ENCODE measurements at regions not wholly inside any gene's neighbourhood (a gene's known extent, or its start where the extent isn't known, plus 50 kb on each side); places are given as distances from the start of the nearest gene placed in this dataset.
A peak's percentile ranks its signal among the peaks of the same experiment; 100 is the strongest.

DNA sequence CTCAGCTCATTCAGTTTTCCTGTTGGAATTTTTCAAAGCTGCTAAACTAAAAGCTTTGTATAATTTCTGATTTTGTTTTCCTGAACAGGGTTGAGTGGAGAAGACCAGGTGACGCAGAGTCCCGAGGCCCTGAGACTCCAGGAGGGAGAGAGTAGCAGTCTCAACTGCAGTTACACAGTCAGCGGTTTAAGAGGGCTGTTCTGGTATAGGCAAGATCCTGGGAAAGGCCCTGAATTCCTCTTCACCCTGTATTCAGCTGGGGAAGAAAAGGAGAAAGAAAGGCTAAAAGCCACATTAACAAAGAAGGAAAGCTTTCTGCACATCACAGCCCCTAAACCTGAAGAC is 367.1 kb upstream of the OR4E1 start:
- TF ChIP-seq, protein P1, sequence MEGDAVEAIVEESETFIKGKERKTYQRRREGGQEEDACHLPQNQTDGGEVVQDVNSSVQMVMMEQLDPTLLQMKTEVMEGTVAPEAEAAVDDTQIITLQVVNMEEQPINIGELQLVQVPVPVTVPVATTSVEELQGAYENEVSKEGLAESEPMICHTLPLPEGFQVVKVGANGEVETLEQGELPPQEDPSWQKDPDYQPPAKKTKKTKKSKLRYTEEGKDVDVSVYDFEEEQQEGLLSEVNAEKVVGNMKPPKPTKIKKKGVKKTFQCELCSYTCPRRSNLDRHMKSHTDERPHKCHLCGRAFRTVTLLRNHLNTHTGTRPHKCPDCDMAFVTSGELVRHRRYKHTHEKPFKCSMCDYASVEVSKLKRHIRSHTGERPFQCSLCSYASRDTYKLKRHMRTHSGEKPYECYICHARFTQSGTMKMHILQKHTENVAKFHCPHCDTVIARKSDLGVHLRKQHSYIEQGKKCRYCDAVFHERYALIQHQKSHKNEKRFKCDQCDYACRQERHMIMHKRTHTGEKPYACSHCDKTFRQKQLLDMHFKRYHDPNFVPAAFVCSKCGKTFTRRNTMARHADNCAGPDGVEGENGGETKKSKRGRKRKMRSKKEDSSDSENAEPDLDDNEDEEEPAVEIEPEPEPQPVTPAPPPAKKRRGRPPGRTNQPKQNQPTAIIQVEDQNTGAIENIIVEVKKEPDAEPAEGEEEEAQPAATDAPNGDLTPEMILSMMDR (IDR thresholded peaks at IDR 0.05; ENCODE audit: low read depth, low read length, poor library complexity, severe bottlenecking) = no peak
- no peak for TF ChIP-seq EZH2phosphoT487 (IDR thresholded peaks at IDR 0.05; ENCODE audit: borderline replicate concordance, low read length)
- no peaks in the 10 kb centered on the region for H3K36me3 ChIP-seq (ENCODE audit: control insufficient read depth, low read length)
- no peaks in the 10 kb centered on the region for H3K9me2 ChIP-seq (replicated peaks; ENCODE audit: control insufficient read depth, low read length)
- H3K4me3 ChIP-seq (ENCODE audit: low read length) = no peak overlapping the region
- no peaks in the 10 kb centered on the region for H3K9me3 ChIP-seq (ENCODE audit: control insufficient read depth, insufficient read depth, low read length)
- H3K27ac ChIP-seq (ENCODE audit: low read depth, low read length) = no peak overlapping the region
- H3F3A ChIP-seq (ENCODE audit: control insufficient read depth, insufficient read depth) = no peaks in the 10 kb centered on the region
- H3K4me1 ChIP-seq (ENCODE audit: control insufficient read depth, low read length) = no peaks in the 10 kb centered on the region
- H4K20me1 ChIP-seq (ENCODE audit: control insufficient read depth, insufficient read depth, low read depth, low read length) = no peaks in the 10 kb centered on the region
- H3K4me2 ChIP-seq (ENCODE audit: low read length) = no peak overlapping the region
- H3K27me3 ChIP-seq (ENCODE audit: control insufficient read depth, low read length) = peaks cover 13% of the 10 kb centered on the region
- H3K79me2 ChIP-seq (ENCODE audit: control insufficient read depth, low read length) = no peaks in the 10 kb centered on the region

DNA sequence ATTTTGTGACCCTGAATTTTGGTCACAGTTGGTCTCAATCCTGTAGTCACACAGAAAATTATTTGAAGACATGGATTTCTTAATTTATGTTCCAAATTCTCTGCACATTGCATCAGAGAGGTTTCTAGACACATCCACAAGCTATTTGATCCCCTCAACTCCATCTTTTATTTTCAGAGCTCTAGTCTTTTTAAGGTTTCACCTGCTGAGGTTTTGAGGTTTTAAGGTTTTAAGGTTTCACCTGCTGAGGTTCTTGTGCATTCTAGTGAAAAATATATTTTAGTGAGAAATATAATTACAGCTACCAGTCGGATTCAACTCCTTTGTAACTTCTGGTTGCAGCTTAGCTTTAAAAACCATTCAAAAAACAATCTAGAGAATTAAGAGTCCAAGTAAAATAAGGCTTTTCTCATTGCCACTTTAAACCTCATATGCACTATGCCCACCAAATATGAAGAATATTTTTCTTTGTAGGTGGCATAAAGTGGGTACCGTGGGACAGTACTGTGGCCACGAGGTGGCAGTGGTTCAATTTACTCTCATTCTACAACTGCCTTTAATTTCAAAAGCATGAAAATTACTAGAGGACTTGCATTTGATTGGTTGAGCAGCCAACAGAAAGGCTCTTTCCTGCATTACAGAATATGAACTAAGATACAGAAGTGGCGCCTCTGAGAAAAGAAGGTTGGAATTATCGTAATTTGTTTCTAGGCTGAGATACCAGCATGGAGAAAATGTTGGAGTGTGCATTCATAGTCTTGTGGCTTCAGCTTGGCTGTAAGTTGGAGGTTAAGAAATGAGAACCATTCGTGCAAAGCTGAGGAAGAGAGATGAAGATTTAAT is 366.5 kb upstream of the OR4E1 start:
- Histone ChIP-seq H3K4me1 (ENCODE audit: control insufficient read depth, low read length) (no peaks in the 10 kb centered on the region), H3F3A (ENCODE audit: control insufficient read depth, insufficient read depth) (no peaks in the 10 kb centered on the region), H3K27me3 (ENCODE audit: control insufficient read depth, low read length) (peaks cover 14% of the 10 kb centered on the region), H3K9me2 (replicated peaks; ENCODE audit: control insufficient read depth, low read length) (no peaks in the 10 kb centered on the region), H3K4me3 (ENCODE audit: low read length) (no peak overlapping the region), H4K20me1 (ENCODE audit: control insufficient read depth, insufficient read depth, low read depth, low read length) (no peaks in the 10 kb centered on the region), H3K27ac (ENCODE audit: low read depth, low read length) (no peak overlapping the region), H3K9me3 (ENCODE audit: control insufficient read depth, insufficient read depth, low read length) (no peaks in the 10 kb centered on the region), H3K79me2 (ENCODE audit: control insufficient read depth, low read length) (no peaks in the 10 kb centered on the region), H3K4me2 (ENCODE audit: low read length) (no peak overlapping the region), H3K36me3 (ENCODE audit: control insufficient read depth, low read length) (no peaks in the 10 kb centered on the region)
- TF ChIP-seq EZH2phosphoT487 (IDR thresholded peaks at IDR 0.05; ENCODE audit: borderline replicate concordance, low read length) = no peak
- TF ChIP-seq, protein P1 (IDR thresholded peaks at IDR 0.05; ENCODE audit: low read depth, low read length, poor library complexity, severe bottlenecking) = peak; percentile 75

DNA sequence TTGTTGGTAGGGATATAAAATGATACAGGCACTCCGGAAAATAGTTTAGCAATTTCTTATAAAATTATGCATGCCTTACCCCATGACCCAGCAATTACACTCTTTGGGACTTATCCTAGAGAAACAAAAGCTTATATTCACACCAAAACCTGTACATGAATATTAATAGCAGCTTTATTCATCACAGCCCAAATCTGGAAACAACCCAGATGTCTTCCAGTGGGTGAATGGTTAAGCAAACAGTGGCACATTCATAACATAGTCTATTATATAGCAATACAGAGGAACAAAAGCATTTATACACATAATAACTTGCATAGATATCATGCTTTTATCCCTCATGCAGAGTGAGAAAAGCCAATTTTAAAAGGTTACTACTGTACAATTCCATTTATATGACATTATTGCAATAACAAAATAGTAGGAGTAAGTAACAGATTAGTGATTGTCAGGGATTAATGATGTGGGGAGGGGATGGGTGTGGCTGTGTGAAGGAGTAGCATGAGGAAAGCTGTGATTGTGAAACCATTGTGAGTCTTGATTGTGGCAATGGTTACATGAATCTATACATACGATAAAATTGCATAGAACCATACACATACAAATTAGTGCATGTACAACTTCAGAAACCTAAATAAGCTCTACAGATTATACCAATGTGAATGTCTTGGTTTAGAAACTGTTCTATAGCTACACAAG is 363.1 kb upstream of the OR4E1 start:
- Histone ChIP-seq H3F3A (ENCODE audit: control insufficient read depth, insufficient read depth) (no peaks in the 10 kb centered on the region), H3K4me1 (ENCODE audit: control insufficient read depth, low read length) (no peaks in the 10 kb centered on the region), H3K27ac (ENCODE audit: low read depth, low read length) (no peak overlapping the region), H3K79me2 (ENCODE audit: control insufficient read depth, low read length) (no peaks in the 10 kb centered on the region), H3K4me3 (ENCODE audit: low read length) (no peak overlapping the region), H3K27me3 (ENCODE audit: control insufficient read depth, low read length) (peaks cover 10% of the 10 kb centered on the region), H3K9me3 (ENCODE audit: control insufficient read depth, insufficient read depth, low read length) (no peaks in the 10 kb centered on the region), H4K20me1 (ENCODE audit: control insufficient read depth, insufficient read depth, low read depth, low read length) (no peaks in the 10 kb centered on the region), H3K4me2 (ENCODE audit: low read length) (no peak overlapping the region), H3K36me3 (ENCODE audit: control insufficient read depth, low read length) (no peaks in the 10 kb centered on the region), H3K9me2 (replicated peaks; ENCODE audit: control insufficient read depth, low read length) (no peaks in the 10 kb centered on the region)
- TF ChIP-seq EZH2phosphoT487 (IDR thresholded peaks at IDR 0.05; ENCODE audit: borderline replicate concordance, low read length) = no peak
- TF ChIP-seq, protein P1 (IDR thresholded peaks at IDR 0.05; ENCODE audit: low read depth, low read length, poor library complexity, severe bottlenecking) = no peak

Measured in DOHH2 (cell line).